Activated CD4-positive, alpha-beta T cell treated with anti-CD3 and anti-CD28 coated beads, Interleukin-2, amount 50 U/mL, for 24 hours (primary cell): ENCODE measurements at regions not wholly inside any gene's neighbourhood (a gene's known extent, or its start where the extent isn't known, plus 50 kb on each side); places are given as distances from the start of the nearest gene placed in this dataset.

Source experiments
- DNase-seq, 2 donors: peaks; one replicate each; pipeline ENCODE4 v3.0.0-alpha.2; 2020; ENCODE audit warnings: low read depth in 1 of 2, low spot score in 1 of 2

- DNase-seq: no peak
These were observed 103.6 kb downstream of the ACKR3 start for GRCh38 chr2:236673126-236673822.

GRCh38 chr2:236673823-236674185 is 104.2 kb downstream of the ACKR3 start:
- no peak for DNase-seq

GRCh38 chr2:236674238-236674637 is 104.6 kb downstream of the ACKR3 start:
- no peak for DNase-seq

GRCh38 chr2:236674646-236675045 is 105.0 kb downstream of the ACKR3 start:
- no peak for DNase-seq

GRCh38 chr2:236675051-236675450 is 105.4 kb downstream of the ACKR3 start:
- no peak for DNase-seq

GRCh38 chr2:236675526-236675925 is 105.9 kb downstream of the ACKR3 start:
- DNase-seq: no peak

- no peak for DNase-seq
These were observed 106.7 kb downstream of the ACKR3 start for GRCh38 chr2:236676136-236676873.

- DNase-seq: no peak
These were observed 107.7 kb downstream of the ACKR3 start for GRCh38 chr2:236677368-236677767.

- no peak for DNase-seq
These were observed 108.8 kb downstream of the ACKR3 start for GRCh38 chr2:236678307-236678975.

- DNase-seq: no peak
These were observed 110.5 kb downstream of the ACKR3 start for GRCh38 chr2:236679884-236680860.

- DNase-seq: no peak
These were observed 113.2 kb downstream of the ACKR3 start for GRCh38 chr2:236682651-236683422.

- no peak for DNase-seq
These were observed 115.1 kb downstream of the ACKR3 start for GRCh38 chr2:236684504-236685256.

- no peak for DNase-seq
These were observed 115.7 kb downstream of the ACKR3 start for GRCh38 chr2:236685361-236685760.

GRCh38 chr2:236685979-236686520 is 116.4 kb downstream of the ACKR3 start:
- no peak for DNase-seq

- DNase-seq: no peak
These were observed 116.9 kb downstream of the ACKR3 start for GRCh38 chr2:236686561-236686960.

GRCh38 chr2:236687296-236687965 is 117.8 kb downstream of the ACKR3 start:
- DNase-seq: no peak

- DNase-seq: no peak
These were observed 118.5 kb downstream of the ACKR3 start for GRCh38 chr2:236688157-236688556.

- no peak for DNase-seq
These were observed 119.2 kb downstream of the ACKR3 start for GRCh38 chr2:236688563-236689392.
